Kidney epithelial cell (primary cell): ENCODE measurements at regions not wholly inside any gene's neighbourhood (a gene's known extent, or its start where the extent isn't known, plus 50 kb on each side); places are given as distances from the start of the nearest gene placed in this dataset.
"Not testable (repeated sequence)": the region's sequence is repeated elsewhere in the genome, so short reads cannot be mapped to it uniquely, and the experiment has no call there.

ENCODE experiments used
- DNase-seq: peaks from one replicate; pipeline ENCODE4 v3.0.0-alpha.2; 2010; ENCODE audit warnings: low read depth
- H3K27me3 ChIP-seq: 2 replicates; pipeline ENCODE4 v1.6.0; 2011; ENCODE audit warnings: low read length; ENCODE audit not compliant: control insufficient read depth, insufficient read depth
- H3K36me3 ChIP-seq: 2 replicates; pipeline ENCODE4 v1.5.1; 2011; ENCODE audit warnings: low read length; ENCODE audit not compliant: control insufficient read depth, insufficient read depth
- H3K4me3 ChIP-seq: 2 replicates; pipeline ENCODE4 v1.5.1; 2011; ENCODE audit warnings: low read depth, mild to moderate bottlenecking, control low read depth, low read length
- CTCF ChIP-seq: IDR thresholded peaks from 2 replicates; pipeline ENCODE4 v1.5.1; 2011; ENCODE audit warnings: mild to moderate bottlenecking, moderate library complexity, low read length, control low read depth, inconsistent platforms; ENCODE audit not compliant: insufficient read depth, poor library complexity, severe bottlenecking

GRCh38 chrX:111041018-111041462, 55.0 kb upstream of the PAK3 start:
- Histone ChIP-seq H3K36me3 (no peaks in the 10 kb centered on the region), H3K27me3 (no peaks in the 10 kb centered on the region), H3K4me3 (no peak overlapping the region)
- DNase-seq = peak; percentile 86
- no peak for TF ChIP-seq CTCF

GRCh38 chrX:111040377-111041017, 55.5 kb upstream of the PAK3 start:
- H3K36me3 ChIP-seq = no peaks in the 10 kb centered on the region
- no peak for TF ChIP-seq CTCF
- H3K27me3 ChIP-seq = no peaks in the 10 kb centered on the region
- peak; percentile 32 for DNase-seq
- no peak overlapping the region for H3K4me3 ChIP-seq

- TF ChIP-seq CTCF = no peak
- no peaks in the 10 kb centered on the region for H3K36me3 ChIP-seq
- H3K4me3 ChIP-seq = no peak overlapping the region
- DNase-seq = no peak
- H3K27me3 ChIP-seq = no peaks in the 10 kb centered on the region
Measured at GRCh38 chrX:111039606-111040005, 56.4 kb upstream of the PAK3 start.

GRCh38 chrX:111035991-111036390, 60.0 kb upstream of the PAK3 start:
- no peak for DNase-seq
- Histone ChIP-seq H3K4me3 (no peak overlapping the region), H3K27me3 (no peaks in the 10 kb centered on the region), H3K36me3 (no peaks in the 10 kb centered on the region)
- TF ChIP-seq CTCF = no peak

- Histone ChIP-seq H3K36me3 (no peaks in the 10 kb centered on the region), H3K27me3 (no peaks in the 10 kb centered on the region), H3K4me3 (no peak overlapping the region)
- no peak for DNase-seq
- no peak for TF ChIP-seq CTCF
Measured at GRCh38 chrX:111035256-111035655, 60.7 kb upstream of the PAK3 start.

DNA sequence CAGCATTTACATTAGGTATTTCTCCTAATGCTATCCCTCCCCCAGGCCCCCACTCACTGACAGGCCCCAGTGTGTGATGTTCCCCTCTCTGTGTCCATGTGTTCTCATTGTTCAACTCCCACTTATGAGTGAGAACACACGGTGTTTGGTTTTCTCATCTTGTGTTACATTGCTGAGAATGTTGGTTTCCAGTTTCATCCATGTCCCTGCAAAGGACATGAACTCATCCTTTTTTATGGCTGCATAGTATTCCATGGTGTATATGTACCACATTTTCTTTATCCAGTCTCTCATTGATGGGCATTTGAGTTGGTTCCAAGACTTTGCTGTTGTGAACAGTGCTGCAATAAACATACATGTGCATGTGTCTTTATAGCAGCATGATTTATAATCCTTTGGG, 73.0 kb upstream of the PAK3 start:
- DNase-seq, H3K27me3 ChIP-seq: not testable (repeated sequence)

More for the DNA sequence above, 73.0 kb upstream of the PAK3 start:
- H3K36me3 ChIP-seq, H3K4me3 ChIP-seq: not testable (repeated sequence)
